ENCODE measurements at regions not wholly inside any gene's neighbourhood (a gene's known extent, or its start where the extent isn't known, plus 50 kb on each side); places are given as distances from the start of the nearest gene placed in this dataset.

DNA sequence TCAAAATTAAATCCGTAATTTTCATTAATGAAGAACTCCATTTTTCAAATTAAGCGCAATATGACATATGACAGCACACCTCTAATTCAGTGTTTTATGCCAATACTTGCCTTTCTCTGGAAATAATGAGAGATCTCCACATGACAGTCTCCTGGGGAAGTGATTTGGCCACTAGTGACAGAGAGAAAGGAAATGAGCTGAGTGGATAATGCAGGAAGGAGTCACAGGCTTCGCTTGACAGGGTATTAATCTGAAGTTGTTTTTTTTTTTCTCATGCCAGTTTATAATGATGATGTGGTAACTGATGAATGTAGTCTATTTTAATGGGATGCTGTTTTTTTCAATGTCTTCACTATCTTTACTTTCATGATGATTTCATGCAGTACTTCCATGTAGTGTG lies 1079.4 kb upstream of the GYPC start:
- TF ChIP-seq MXI1 (IDR thresholded peaks at IDR 0.05; ENCODE audit: borderline replicate concordance, low read depth, low read length), result no peak
- no peak for TF ChIP-seq ZNF446 (CRISPR knock-in tag; IDR thresholded peaks at IDR 0.05)
- TF ChIP-seq JUN (CRISPR knock-in tag; IDR thresholded peaks at IDR 0.05), result no peak
- no peak for TF ChIP-seq HDAC1 (CRISPR knock-in tag; IDR thresholded peaks at IDR 0.05)
- TF ChIP-seq BRF2 (CRISPR knock-in tag; IDR thresholded peaks at IDR 0.05), result no peak
- TF ChIP-seq, protein P1, sequence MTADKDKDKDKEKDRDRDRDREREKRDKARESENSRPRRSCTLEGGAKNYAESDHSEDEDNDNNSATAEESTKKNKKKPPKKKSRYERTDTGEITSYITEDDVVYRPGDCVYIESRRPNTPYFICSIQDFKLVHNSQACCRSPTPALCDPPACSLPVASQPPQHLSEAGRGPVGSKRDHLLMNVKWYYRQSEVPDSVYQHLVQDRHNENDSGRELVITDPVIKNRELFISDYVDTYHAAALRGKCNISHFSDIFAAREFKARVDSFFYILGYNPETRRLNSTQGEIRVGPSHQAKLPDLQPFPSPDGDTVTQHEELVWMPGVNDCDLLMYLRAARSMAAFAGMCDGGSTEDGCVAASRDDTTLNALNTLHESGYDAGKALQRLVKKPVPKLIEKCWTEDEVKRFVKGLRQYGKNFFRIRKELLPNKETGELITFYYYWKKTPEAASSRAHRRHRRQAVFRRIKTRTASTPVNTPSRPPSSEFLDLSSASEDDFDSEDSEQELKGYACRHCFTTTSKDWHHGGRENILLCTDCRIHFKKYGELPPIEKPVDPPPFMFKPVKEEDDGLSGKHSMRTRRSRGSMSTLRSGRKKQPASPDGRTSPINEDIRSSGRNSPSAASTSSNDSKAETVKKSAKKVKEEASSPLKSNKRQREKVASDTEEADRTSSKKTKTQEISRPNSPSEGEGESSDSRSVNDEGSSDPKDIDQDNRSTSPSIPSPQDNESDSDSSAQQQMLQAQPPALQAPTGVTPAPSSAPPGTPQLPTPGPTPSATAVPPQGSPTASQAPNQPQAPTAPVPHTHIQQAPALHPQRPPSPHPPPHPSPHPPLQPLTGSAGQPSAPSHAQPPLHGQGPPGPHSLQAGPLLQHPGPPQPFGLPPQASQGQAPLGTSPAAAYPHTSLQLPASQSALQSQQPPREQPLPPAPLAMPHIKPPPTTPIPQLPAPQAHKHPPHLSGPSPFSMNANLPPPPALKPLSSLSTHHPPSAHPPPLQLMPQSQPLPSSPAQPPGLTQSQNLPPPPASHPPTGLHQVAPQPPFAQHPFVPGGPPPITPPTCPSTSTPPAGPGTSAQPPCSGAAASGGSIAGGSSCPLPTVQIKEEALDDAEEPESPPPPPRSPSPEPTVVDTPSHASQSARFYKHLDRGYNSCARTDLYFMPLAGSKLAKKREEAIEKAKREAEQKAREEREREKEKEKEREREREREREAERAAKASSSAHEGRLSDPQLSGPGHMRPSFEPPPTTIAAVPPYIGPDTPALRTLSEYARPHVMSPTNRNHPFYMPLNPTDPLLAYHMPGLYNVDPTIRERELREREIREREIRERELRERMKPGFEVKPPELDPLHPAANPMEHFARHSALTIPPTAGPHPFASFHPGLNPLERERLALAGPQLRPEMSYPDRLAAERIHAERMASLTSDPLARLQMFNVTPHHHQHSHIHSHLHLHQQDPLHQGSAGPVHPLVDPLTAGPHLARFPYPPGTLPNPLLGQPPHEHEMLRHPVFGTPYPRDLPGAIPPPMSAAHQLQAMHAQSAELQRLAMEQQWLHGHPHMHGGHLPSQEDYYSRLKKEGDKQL (CRISPR knock-in tag; IDR thresholded peaks at IDR 0.05; ENCODE audit: low read depth), result no peak
- TF ChIP-seq CEBPG (CRISPR knock-in tag; IDR thresholded peaks at IDR 0.05), result no peak
- TF ChIP-seq ZNF232 (CRISPR knock-in tag; IDR thresholded peaks at IDR 0.05; ENCODE audit: borderline replicate concordance), result no peak
- no peak for TF ChIP-seq ZNF737 (CRISPR knock-in tag; IDR thresholded peaks at IDR 0.05; ENCODE audit: borderline replicate concordance)
- no peak for TF ChIP-seq CREM (IDR thresholded peaks at IDR 0.05)
- TF ChIP-seq CREM (CRISPR knock-in tag; IDR thresholded peaks at IDR 0.05), result no peak
- no peak for TF ChIP-seq SRF (IDR thresholded peaks at IDR 0.05; ENCODE audit: low read depth, low read length)

Data from HepG2 (cell line).